ENCODE measurements at regions not wholly inside any gene's neighbourhood (a gene's known extent, or its start where the extent isn't known, plus 50 kb on each side); places are given as distances from the start of the nearest gene placed in this dataset.
"Not testable (repeated sequence)": the region's sequence is repeated elsewhere in the genome, so short reads cannot be mapped to it uniquely, and the experiment has no call there.

DNA sequence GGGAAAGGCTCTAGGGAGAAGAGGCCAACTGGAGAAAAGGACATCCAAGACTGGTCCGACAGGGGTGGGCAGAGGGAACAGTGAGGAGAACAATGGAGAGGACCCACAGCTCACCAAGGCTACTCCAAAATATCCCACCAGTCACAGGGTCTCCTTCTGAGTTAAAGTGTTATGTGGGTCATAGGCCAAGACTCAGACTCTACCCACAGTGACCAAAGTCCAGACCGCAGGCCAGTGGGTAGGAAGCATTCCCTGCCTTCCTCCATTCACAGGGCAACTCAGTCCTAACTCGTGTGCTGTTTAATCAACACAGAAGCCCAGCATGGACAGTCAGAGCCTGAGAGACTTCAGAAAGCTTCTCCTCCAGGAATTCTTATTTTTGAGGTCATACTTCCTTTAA lies 260.6 kb downstream of the SMAD2 start:
- no peak for DNase-seq

DNA sequence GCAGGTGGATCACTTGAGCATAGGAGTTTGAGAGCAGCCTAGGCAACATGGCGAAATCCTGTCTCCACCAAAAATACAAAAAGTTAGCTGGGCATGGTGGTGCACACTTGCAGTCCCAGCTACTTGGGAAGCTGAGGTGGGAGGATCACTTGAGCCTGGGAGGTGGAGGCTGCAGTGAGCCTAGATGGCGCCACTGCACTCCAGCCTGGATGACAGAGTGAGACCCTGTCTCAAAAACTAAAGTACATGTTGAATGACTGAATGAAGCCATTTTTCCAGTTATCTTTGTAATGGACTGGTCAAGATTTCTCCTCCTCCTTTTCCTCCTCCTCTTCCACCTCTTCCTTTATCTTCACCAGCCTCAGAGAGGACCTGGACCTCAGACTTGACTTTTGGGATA lies 272.0 kb downstream of the SMAD2 start:
- DNase-seq: no peak

DNA sequence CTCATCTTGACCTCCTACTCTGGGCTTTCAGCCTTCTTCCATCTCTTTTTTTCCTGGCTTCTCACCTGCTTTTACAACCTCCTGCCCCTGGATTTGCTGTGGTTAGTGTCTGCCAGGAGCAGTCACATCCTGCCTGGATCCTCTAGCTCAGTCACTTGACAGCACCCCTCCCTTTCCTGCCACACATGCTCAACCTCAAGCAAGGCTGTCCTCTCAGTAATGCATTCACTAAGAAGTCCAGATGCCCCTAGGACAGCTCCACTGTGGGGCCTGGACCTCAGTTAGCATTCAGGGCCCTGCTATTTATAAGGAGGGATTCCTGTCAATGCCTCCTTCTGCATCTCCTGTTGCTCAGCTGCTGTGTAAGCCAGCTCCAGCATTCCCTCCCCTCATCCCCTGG lies 275.5 kb downstream of the SMAD2 start:
- no peak for DNase-seq

DNA sequence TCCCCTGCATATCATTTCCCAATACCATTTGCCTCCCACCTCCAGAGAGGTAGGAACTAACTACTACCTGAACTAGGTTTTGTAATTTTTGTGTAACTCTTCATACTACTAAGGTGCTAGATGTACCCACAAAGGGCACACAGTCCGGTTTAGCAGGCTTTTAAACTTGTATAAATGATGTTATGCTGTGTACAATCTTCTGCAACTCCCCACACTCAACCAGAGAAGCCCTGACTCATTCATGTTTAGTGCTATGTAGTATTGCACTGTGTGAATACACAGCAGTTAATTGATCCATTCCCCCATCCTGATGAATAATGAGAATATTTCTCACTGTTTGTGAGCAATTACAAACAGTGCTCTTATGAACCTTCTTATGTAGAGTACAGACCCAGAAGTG lies 285.6 kb downstream of the SMAD2 start:
- no peak for DNase-seq

DNA sequence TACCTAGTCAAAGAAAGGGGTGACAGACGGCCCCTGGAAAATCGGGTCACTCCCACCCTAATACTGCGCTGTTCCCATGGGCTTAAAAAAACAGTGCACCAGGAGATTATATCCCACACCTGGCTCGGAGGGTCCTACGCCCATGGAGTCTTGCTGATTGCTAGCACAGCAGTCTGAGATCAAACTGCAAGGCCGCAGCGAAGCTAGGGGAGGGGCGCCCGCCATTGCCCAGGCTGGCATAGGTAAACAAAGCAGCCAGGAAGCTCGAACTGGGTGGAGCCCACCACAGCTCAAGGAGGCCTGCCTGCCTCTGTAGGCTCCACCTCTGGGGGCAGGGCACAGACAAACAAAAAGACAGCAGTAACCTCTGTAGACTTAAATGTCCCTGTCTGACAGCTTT lies 292.9 kb downstream of the SMAD2 start:
- DNase-seq: not testable (repeated sequence)

DNA sequence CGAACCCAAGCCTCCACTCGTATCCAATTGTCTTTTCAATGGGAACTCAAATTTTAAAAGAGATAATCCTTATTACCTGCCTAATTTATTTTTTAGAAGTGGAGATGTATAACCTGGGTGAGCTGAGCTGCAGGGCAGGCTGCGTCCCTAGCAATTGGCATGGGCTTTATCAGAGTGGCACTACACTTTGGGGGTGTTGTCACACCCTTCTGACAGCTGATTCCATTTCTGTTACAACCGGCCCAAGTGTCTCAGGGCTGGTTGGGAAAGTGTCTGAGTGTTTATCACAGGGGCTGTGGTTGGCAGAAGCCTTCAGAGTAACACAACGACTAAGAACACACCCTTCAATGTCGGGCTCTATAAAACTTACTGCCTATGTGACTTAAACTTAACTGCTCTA lies 295.0 kb downstream of the SMAD2 start:
- DNase-seq: no peak

DNA sequence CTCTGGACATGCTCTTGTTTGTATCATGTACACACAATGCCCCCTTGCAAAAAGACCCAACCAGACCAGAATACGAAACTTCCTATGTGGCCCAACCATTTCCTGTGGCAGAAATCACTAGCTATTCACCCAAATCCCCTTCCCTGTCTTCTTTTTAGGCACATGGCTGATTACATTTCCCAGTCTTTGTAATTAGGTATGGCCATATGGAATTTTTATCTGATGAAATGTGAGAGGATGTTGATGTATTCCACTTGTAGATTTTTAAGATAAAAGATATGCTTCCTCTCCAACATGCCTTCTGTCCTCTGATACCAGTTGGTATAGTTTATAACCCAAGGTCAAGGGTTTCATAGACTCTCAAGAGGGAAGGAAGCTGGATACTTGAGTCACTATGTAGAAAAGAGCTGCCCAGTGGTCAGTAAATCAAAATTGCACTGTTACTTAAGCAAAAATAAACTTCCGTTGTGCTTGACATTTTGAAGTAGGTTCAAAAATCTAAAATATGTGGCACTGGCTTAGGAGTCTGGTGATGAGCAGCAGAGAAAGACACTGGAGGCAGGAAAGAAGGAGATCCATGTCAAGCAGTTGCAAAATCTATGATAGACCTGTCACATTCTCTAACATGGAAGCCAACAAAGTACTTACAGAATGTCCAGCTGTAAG lies 297.4 kb downstream of the SMAD2 start:
- DNase-seq: no peak

DNA sequence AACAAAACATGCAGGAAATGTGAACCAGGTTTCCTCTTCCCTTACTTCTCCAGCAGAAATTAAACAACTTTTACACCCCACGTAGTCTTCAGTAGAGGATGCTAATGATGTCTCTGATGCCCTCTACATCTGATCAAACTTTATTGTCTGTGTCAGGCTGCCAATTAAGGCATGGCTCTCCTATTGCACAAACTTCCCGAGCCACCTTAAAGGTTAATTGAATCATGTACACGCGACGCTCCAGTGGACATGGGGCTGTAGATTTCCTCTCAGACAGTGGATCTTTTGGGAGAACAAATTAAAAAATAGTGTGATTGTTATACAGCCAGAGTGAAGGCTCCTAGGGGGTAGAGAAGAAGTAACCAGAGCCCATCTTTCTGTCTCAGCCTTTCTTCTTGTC lies 301.6 kb downstream of the SMAD2 start:
- no peak for DNase-seq

DNA sequence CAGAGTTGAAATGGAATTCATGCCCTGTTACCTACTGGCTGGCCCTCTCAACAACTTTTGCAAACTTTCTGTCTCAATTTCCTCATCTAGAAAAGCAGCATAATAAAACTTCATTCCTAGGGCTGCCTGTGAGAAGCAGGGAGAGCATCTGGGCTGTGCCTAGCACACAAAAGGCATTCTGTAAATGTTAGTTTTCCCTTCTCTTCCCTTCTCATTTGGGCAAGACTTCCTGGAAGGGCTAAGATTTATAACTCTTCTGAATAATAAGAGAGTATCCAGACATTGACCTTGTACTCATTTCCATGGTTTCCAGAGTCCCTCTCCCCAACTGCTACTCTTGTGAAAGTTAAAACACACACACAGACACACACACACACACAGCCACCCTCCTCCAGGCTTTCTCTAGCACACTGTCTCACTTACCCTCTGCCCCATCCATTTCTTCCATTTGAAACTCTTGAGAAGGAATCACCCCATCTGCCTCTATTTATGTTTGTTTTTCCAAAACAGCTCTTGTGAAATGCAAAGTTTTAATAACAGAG lies 302.1 kb downstream of the SMAD2 start:
- DNase-seq: no peak

DNA sequence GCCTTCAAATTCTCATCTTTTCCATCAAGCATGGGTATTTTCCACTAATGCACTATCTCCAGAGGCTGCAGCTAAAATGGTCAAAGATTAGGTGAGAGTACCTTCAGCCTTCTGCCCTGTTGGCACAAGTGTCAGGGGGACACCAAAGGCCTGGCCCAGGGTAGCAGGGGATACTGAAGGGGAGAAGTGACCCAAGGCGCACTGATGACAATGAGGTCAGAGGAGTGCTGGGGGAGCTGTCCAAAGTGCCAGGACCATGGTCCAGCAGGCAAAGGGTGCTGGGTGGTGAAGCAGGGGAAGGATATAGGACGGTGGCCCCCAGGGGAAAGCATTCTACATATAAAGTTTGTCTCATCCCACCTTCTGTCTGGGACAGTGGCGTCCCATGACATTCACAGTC lies 303.4 kb downstream of the SMAD2 start:
- DNase-seq: no peak

DNA sequence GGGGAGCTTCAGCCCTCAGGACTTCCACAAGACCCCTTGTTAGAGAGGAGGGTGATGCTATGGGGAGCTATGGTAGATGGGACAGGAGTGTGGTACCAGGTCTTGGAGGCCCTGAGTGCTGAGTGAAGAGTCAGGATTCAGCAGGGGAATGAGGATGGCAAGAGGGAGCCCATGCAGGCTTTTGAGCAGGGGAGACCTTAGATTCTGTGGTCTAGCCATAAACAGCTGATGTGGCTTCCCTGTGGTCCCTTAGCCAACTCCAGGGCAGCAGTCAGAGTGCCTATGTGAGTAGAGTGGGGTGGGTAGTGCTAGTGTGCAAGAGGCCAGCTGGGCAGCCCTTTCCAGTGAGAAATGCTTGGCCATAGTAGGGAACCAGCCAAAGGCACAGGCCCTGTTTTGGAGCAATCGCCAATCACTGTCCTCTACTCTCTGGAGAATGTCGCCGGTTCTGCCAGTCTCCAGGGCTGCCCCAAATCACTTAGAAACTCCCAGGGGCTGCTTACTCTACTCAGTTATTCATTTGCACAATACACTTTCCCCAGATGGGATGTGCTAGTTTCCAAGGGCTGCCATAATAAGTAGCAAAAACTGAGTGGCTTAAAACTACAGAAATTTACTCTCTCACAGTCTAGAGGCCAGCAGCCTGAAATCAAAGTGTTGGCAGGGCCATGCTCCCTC lies 310.5 kb downstream of the SMAD2 start:
- DNase-seq: no peak

DNA sequence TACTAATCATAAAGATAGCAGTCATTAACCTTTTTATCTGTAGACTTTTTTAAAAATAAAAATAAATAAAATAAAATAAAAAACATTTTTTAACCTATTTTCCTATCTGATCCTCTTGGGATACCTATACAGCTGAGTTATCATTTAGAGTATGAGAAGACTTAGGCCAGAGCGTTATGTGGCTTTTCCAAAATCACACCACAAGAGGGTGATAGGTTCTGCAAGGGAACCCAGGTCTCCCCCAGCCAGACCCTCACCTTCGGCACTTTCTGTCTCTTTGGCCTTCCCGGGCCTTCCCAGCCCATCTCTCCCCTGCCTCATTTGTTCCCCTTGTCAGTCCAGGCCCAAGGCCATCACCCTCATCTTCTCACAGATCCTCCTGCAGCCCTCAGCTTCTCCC lies 311.7 kb downstream of the SMAD2 start:
- DNase-seq: no peak

DNA sequence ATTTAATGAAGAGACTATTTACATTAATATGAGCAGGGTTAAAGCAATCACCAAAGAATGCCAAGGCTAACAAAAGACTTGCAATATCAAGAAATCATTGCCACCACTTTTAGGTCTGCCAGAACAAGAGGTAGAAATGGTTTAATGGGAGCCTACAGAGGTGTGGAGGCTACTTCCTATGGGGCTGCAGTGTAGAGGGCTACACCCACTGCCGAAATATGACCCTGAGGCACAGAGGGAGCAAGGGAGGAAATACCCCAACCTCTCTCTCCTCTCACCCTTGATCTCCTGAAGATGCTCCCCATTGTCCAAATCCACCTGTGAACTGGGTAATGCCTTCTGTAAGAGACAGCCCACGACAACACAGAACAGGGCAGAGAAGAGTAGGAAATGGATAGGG lies 315.4 kb downstream of the SMAD2 start:
- DNase-seq: no peak

DNA sequence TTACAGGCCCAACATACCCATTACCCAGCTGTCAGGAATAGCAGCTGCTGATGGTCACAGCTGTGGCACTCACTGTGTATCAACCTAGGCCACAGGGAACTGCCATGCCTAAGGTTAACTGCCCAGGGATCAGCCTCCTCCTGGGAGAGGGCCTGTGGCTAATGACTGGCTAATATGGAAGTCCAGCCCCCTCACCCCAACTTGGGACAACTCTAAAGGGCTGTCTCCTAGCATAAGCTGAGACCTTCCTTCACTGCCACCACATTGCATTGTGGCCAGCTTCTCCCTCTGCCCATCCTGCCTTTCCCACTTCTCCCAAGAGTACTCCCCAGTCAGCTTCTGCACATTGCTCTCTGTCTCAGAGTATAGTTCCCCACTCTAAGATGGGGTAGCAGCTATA lies 316.5 kb downstream of the SMAD2 start:
- DNase-seq: no peak

DNA sequence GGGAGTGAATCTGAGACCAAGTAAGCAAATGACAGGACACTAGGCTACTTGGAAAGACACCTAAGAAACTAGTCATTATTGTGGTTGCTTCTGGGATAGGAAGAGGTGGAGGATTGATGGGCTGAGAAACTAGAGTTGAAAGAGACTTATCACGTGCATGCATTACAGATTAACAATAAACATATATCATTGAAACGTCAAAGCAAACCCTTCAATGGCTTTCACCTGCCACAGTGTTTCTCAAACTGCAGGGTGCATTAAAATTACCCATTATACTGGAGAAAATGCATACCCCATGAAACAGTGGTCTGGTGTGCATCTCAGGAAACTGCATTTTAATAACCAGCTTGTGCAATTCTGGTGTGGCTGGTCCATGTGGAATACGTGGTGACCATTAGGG lies 318.8 kb downstream of the SMAD2 start:
- DNase-seq: no peak

DNA sequence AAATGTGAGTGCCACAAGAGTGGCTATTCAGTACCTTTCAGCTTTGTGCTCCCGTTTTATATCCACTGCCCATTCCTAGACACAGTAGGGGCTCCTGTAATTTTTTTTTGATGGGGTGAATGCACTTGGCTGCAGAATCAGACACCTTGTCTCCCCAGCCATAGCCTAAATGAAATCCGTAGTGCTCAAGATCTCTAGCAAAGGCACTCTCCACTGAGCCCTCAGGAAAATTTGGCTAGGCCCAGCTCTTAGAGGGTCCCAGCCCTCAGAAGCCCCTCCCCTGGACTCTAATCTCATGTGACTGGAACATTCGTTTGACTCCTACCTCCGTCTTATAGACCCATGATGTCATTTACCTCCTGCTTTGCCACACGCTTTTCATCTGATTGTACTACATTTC lies 323.9 kb downstream of the SMAD2 start:
- DNase-seq: no peak

DNA sequence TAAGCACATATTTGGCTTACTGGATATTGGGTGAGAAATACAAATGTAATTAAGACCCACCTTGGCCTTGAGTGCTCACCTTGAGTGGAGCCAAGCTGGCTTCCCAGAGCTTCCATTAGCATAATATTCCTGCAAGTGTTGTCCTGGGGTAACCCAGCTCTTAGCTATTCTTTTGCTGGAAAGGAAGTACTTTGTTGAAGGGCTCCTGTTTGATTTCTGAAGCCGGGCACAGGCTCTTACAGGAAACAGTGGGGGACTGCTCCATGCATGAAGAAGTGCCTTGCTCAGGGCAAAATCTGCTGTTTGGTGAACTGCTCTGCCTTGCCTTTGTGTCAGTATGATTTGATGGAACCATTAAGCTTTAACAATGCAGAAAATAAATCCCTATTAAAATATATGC lies 325.4 kb downstream of the SMAD2 start:
- no peak for DNase-seq

DNA sequence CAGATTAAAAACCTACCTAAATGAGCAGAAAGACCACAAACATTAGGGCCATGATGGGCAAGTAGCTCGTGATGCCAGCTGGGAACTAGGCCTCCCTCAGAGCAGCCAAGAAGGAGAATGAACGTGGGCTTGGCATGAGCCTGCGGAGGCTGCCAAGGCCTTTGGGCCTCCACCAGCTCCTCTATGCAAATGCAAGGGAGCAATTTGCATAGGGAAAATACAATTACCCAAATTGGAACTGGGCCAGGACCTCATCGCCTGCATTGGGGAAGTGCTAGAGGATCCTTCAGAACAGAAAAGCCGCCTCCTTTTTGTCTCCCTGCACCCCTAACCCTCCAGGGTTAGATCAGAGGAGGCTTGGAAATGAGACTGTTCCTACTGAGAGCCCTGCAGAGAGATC lies 326.4 kb downstream of the SMAD2 start:
- DNase-seq: no peak

DNA sequence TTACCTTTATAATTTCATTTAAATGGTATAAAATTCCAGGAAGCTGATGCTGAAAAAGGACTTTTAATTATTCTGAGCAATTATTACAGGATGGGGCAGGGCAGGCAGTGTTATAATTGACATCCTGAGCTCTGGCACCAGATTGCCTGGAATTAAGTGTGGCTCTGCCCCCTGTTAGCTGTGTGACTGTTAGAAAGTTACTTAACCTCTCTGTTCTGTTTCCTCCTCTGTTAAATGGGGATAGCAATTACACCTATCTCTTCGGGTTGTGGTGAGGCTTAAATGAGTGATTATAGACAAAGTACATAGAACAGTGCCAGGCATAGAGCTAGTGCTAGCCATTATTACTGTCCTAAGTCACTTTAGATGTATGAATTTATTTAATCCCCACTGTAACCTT lies 327.3 kb downstream of the SMAD2 start:
- DNase-seq: no peak

DNA sequence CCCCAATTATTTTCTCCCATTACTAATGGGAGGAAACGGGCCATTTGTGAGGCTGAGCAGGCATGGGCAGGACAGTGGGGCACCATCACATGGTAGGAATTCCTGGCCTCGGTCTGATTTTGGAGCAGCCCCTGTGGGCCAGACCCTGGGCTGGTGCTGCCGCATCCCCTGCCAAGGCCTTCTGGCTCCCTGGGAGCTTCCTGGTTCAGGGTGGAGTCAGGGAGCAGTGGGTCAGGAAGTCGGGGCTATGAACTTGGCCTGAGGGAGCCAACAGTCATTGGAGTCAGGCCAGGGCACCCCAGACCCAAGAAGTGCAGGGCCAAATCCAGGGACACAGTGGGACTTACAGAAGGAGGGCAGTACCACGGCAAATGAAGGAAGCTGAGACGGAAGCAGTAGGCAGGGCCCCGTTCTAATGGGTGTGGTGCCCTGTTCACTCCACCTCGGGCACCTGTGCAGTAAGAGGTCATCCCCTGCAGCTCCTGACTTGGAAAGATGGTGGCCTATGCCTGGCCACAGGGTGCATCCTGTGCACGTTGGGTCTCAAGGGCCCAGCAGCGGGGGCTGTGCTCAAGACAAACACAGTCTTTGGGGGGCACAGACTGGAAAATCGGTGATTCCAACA lies 328.1 kb downstream of the SMAD2 start:
- DNase-seq: no peak

DNA sequence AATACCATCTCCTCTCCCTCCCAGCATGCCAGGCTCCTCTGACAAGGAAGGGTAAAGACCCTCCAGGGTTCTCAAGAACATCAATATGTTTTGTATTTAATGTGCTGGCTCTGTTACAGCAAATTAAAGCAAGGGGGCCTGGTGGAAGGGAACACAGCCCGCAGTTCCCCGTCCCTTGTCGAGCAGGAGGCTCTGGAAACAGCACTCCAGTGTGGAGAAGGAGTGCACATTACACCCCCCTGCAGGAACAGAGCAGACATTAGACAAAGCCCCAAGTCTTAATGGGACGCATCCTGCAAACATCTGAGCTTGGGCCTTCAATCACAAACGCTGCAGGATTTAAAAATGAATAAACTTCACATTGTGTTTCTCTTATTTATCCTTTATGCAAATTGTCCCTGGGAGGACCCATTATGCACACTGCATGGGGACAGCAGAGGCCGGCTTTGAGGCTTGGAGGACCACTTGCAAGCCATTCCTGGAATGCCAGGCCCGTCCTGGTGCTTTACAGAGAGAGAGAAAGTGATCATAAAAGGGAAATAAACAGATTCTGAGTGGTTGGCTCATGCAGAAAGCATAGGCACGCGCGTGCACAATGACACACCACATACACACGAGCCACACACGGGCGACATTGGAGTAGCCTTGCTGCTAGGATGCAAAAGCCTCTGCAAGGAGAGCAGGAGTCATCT lies 328.7 kb downstream of the SMAD2 start:
- DNase-seq: no peak

DNA sequence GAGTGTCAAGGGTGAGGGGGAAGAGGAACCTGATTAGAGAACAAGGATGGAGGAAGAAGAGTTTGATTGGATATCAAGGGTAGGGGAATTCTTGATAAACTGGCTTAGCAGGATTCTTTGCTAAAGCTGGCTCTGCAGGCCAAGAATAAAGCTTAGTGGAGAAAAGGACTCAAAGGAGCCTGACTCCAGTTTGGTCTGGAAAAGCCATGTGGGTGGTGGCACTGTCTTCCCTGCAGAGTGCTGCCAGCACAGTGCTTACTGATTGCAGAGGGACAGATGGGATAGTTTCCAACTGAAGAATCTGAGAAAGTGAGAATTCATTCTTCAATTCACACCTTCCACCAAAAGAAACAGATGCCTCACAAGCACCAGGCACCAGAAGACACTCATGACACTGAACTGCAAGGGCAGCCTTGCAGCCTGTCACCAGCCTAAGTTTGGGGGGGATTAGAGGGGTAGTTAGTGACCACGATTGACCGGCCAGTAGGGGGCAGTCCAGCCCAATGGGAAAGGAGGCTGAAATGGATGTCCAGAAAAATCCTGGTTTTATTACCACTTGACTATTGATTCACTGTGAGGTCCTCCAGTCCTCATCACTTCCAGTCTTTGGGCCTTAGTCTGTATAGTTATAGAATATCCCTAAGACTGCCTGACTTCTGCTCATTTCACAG lies 334.5 kb downstream of the SMAD2 start:
- DNase-seq: no peak

DNA sequence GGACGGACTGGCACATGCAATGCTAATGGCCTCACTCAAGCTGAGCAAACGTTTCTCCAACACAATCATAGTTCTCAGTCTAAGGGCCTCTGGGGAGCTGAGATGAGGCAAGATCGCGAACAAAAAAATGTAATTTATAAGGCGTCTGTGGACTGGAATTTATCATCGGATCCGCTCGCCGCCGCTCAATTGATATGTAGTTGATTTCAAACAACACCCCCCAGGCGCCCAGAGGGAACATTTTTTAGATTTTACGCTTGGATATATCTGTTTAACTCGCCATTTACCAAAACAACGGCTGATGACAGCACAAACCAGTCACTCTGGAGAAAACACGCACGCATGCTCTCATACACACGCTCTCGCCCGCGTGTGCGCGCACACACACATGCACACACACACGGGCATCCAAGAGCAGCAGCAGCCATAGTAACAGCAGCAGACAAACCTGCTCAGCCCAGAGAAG lies 335.8 kb downstream of the SMAD2 start:
- DNase-seq: no peak

Data from fibroblast of skin of back (primary cell).